CD14-positive monocyte (primary cell): ENCODE measurements at regions not wholly inside any gene's neighbourhood (a gene's known extent, or its start where the extent isn't known, plus 50 kb on each side); places are given as distances from the start of the nearest gene placed in this dataset.

Source experiments
- DNase-seq, 3 donors: peaks; one replicate each; pipeline ENCODE4 v3.0.0-alpha.2; 2011 to 2022
- H2AFZ ChIP-seq: 2 replicates; pipeline ENCODE4 v1.6.0; 2012; ENCODE audit warnings: mild to moderate bottlenecking, low read depth, low read length, inconsistent platforms; ENCODE audit not compliant: insufficient read depth, poor library complexity, severe bottlenecking
- H3K27ac ChIP-seq, 2 donors: 1 replicate in 1 of 2; 2 replicates in 1 of 2; pipeline ENCODE4 v1.5.1; 2012 to 2013; ENCODE audit warnings: low read length in 2 of 2, control low read depth in 1 of 2, inconsistent platforms in 1 of 2, low read depth in 1 of 2, mild to moderate bottlenecking in 1 of 2
- H3K27me3 ChIP-seq, 2 donors: one replicate each; pipeline versions ENCODE4 v1.6.0 to v1.6.1; 2011 to 2013; ENCODE audit warnings: low read length in 2 of 2; ENCODE audit not compliant: control insufficient read depth in 2 of 2, insufficient read depth in 2 of 2
- H3K36me3 ChIP-seq, 2 donors: replicated peaks in 1 of 2; 1 replicate in 1 of 2; 2 replicates in 1 of 2; pipeline versions ENCODE4 v1.5.1 to v1.6.1; 2012 to 2013; ENCODE audit warnings: low read length in 2 of 2, control low read depth in 1 of 2, inconsistent platforms in 1 of 2, mild to moderate bottlenecking in 1 of 2; ENCODE audit not compliant: insufficient read depth in 2 of 2, control insufficient read depth in 1 of 2
- H3K4me1 ChIP-seq, 2 donors: 1 replicate in 1 of 2; 2 replicates in 1 of 2; pipeline versions ENCODE4 v1.5.1 to v1.6.1; 2012 to 2013; ENCODE audit warnings: low read length in 2 of 2, control low read depth in 1 of 2, inconsistent platforms in 1 of 2, mild to moderate bottlenecking in 1 of 2, moderate library complexity in 1 of 2; ENCODE audit not compliant: insufficient read depth in 2 of 2, control insufficient read depth in 1 of 2
- H3K4me2 ChIP-seq: replicated peaks from 2 replicates; pipeline ENCODE3; 2012; ENCODE audit warnings: low read length, moderate library complexity, mild to moderate bottlenecking; ENCODE audit not compliant: poor library complexity, severe bottlenecking; ENCODE audit errors: extremely low read depth
- H3K4me3 ChIP-seq, 3 experiments: fragments of 200-600 bp in 1 of 3; sonication (generic) in 1 of 3; replicated peaks in 1 of 3; 1 replicate in 2 of 3; 2 replicates in 1 of 3; pipeline ENCODE4 v1.5.1; 2011 to 2013; ENCODE audit warnings: low read length in 3 of 3, mild to moderate bottlenecking in 3 of 3, control low read depth in 2 of 3, low read depth in 2 of 3, inconsistent platforms in 1 of 3, moderate library complexity in 1 of 3
- H3K79me2 ChIP-seq: 2 replicates; pipeline ENCODE4 v1.6.0; 2012; ENCODE audit warnings: mild to moderate bottlenecking, control low read depth, inconsistent platforms, low read length, moderate library complexity; ENCODE audit not compliant: insufficient read depth
- H3K9ac ChIP-seq: 2 replicates; pipeline ENCODE4 v1.6.0; 2017; ENCODE audit warnings: low read length, mild to moderate bottlenecking; ENCODE audit not compliant: insufficient read depth, poor library complexity, severe bottlenecking
- H3K9me3 ChIP-seq, 2 donors: replicated peaks in 1 of 2; 1 replicate in 1 of 2; 2 replicates in 1 of 2; pipeline versions ENCODE4 v1.5.1 to v1.6.1; 2012 to 2013; ENCODE audit warnings: low read length in 2 of 2, control low read depth in 1 of 2; ENCODE audit not compliant: control insufficient read depth in 1 of 2, insufficient read depth in 1 of 2
- H4K20me1 ChIP-seq: 2 replicates; pipeline ENCODE4 v1.6.0; 2012; ENCODE audit warnings: mild to moderate bottlenecking, low read length, control low read depth, moderate library complexity; ENCODE audit not compliant: insufficient read depth
- H3K27ac Mint-ChIP-seq, 7 donors: one replicate each; pipeline ENCODE4 v1.8.0; 2020; ENCODE audit warnings: mild to moderate bottlenecking in 7 of 7, mixed read lengths in 7 of 7, moderate library complexity in 6 of 7, inconsistent platforms in 2 of 7
- H3K27me3 Mint-ChIP-seq, 3 donors: one replicate each; pipeline ENCODE4 v1.8.0; 2021 to 2022; ENCODE audit warnings: low read depth in 3 of 3, mild to moderate bottlenecking in 3 of 3, mixed read lengths in 3 of 3, moderate library complexity in 3 of 3, inconsistent platforms in 1 of 3
- H3K36me3 Mint-ChIP-seq, 2 donors: one replicate each; pipeline ENCODE4 v1.8.0; 2020; ENCODE audit warnings: mixed read lengths in 2 of 2, inconsistent platforms in 1 of 2, mild to moderate bottlenecking in 1 of 2
- H3K4me1 Mint-ChIP-seq: one replicate; pipeline ENCODE4 v1.8.0; 2020; ENCODE audit warnings: mild to moderate bottlenecking, mixed read lengths
- H3K4me3 Mint-ChIP-seq, 2 donors: one replicate each; pipeline ENCODE4 v1.8.0; 2020; ENCODE audit warnings: mild to moderate bottlenecking in 2 of 2, mixed read lengths in 2 of 2, moderate library complexity in 1 of 2
- H3K9me3 Mint-ChIP-seq, 7 donors: one replicate each; pipeline ENCODE4 v1.8.0; 2020 to 2022; ENCODE audit warnings: mixed read lengths in 7 of 7, mild to moderate bottlenecking in 6 of 7, moderate library complexity in 6 of 7, inconsistent platforms in 2 of 7
- WGBS: methylation state at CpG from one replicate; pipeline ENCODE4 v1.1.5; 2013; ENCODE audit warnings: missing lambda C conversion rate; ENCODE audit not compliant: insufficient coverage; 5-methylcytosine and 5-hydroxymethylcytosine counted together
- intact Hi-C, 2 donors: fragments of 100-400 bp; cut with micrococcal nuclease; formaldehyde crosslinking; loops; one replicate each; pipeline versions ENCODE4 v1.15.0 to v1.15.1; 2023
- TF ChIP-seq, protein P1 (sequence below): fragments of 200-600 bp; IDR thresholded peaks from one replicate; pipeline ENCODE4 v1.8.0; 2022; ENCODE audit warnings: antibody characterized with exemption, mild to moderate bottlenecking

- TF ChIP-seq, protein P1, sequence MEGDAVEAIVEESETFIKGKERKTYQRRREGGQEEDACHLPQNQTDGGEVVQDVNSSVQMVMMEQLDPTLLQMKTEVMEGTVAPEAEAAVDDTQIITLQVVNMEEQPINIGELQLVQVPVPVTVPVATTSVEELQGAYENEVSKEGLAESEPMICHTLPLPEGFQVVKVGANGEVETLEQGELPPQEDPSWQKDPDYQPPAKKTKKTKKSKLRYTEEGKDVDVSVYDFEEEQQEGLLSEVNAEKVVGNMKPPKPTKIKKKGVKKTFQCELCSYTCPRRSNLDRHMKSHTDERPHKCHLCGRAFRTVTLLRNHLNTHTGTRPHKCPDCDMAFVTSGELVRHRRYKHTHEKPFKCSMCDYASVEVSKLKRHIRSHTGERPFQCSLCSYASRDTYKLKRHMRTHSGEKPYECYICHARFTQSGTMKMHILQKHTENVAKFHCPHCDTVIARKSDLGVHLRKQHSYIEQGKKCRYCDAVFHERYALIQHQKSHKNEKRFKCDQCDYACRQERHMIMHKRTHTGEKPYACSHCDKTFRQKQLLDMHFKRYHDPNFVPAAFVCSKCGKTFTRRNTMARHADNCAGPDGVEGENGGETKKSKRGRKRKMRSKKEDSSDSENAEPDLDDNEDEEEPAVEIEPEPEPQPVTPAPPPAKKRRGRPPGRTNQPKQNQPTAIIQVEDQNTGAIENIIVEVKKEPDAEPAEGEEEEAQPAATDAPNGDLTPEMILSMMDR: no peak
- H2AFZ ChIP-seq: no peak overlapping the region
Observed at GRCh38 chrX:4182408-4182806, 469.0 kb upstream of the PRKX start.

GRCh38 chrX:4181782-4182407, 468.4 kb upstream of the PRKX start:
- TF ChIP-seq, protein P1: no peak
- Mint-ChIP-seq H3K27ac (no peak overlapping the region), H3K4me3 (no peak overlapping the region), H3K36me3 (no peaks in the 10 kb centered on the region), H3K9me3 (peaks cover 0 to 10% (median 0%) of the 10 kb centered on the region in 7 donors), H3K4me1 (no peaks in the 10 kb centered on the region), H3K27me3 (peaks cover 0 to 3% (median 0%) of the 10 kb centered on the region in 3 donors)
- peaks cover 0 to 2% of the 10 kb centered on the region in 2 donors for H3K9me3 ChIP-seq
- H3K4me3 ChIP-seq: no peak overlapping the region
- H3K4me1 ChIP-seq: no peaks in the 10 kb centered on the region
- no peak overlapping the region for H3K4me2 ChIP-seq
- intact Hi-C loops: no loop called here
- no peaks in the 10 kb centered on the region for H3K79me2 ChIP-seq
- no peak for DNase-seq
- no peaks in the 10 kb centered on the region for H3K36me3 ChIP-seq
- no peak overlapping the region for H3K27ac ChIP-seq
- H2AFZ ChIP-seq: no peak overlapping the region
- H3K9ac ChIP-seq: no peak overlapping the region
- H3K27me3 ChIP-seq: no peaks in the 10 kb centered on the region
- WGBS: no CpG with 5 or more reads among the region's 4 CpGs
- no peaks in the 10 kb centered on the region for H4K20me1 ChIP-seq

More at GRCh38 chrX:4182408-4182806, 469.0 kb upstream of the PRKX start:
- intact Hi-C loops: no loop called here
- no peaks in the 10 kb centered on the region for H3K27me3 ChIP-seq
- H4K20me1 ChIP-seq: no peaks in the 10 kb centered on the region
- H3K4me3 ChIP-seq: no peak overlapping the region
- Mint-ChIP-seq H3K27me3 (peaks cover 0 to 4% (median 0%) of the 10 kb centered on the region in 3 donors), H3K36me3 (no peaks in the 10 kb centered on the region), H3K27ac (no peak overlapping the region), H3K4me1 (no peaks in the 10 kb centered on the region), H3K9me3 (peaks cover 0 to 10% (median 0%) of the 10 kb centered on the region in 7 donors), H3K4me3 (no peak overlapping the region)
- H3K4me2 ChIP-seq: no peak overlapping the region
- no peak overlapping the region for H3K27ac ChIP-seq
- H3K9ac ChIP-seq: no peak overlapping the region
- H3K36me3 ChIP-seq: no peaks in the 10 kb centered on the region
- no peaks in the 10 kb centered on the region for H3K4me1 ChIP-seq
- no peak for DNase-seq
- no peaks in the 10 kb centered on the region for H3K79me2 ChIP-seq
- peaks cover 0 to 2% of the 10 kb centered on the region in 2 donors for H3K9me3 ChIP-seq
- no CpG with 5 or more reads among the region's 3 CpGs for WGBS
